ENCODE measurements at regions not wholly inside any gene's neighbourhood (a gene's known extent, or its start where the extent isn't known, plus 50 kb on each side); places are given as distances from the start of the nearest gene placed in this dataset.

DNA sequence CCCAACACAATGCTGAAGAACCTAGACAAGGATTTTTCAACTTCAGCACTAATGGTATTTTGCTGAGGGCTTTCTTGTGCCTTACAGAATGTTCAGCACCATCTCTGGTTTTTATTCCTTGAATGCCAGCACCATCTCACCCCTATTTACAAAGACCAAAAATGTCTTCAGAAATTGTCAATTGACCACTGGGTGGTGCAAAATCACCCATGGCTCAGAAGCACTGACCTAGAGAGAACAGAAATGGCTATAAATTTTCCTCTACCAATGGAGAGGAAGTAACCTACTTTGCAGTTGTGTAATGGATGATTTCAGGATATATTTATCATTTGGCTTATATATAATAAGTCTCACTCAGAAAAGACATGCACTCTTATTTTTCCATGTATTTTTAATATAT is 431.0 kb upstream of the IRAK1BP1 start:
- Histone ChIP-seq H3K27me3 (ENCODE audit: low read length) (no peaks in the 10 kb centered on the region), H3K4me2 (ENCODE audit: low read depth, low read length, poor library complexity, severe bottlenecking) (no peak overlapping the region), H3K4me3 (ENCODE audit: insufficient read depth, low read length, poor library complexity, severe bottlenecking) (no peak overlapping the region), H3K9ac (ENCODE audit: low read length) (no peak overlapping the region), H4K20me1 (ENCODE audit: low read depth, low read length) (no peaks in the 10 kb centered on the region), H3K27ac (ENCODE audit: low read depth, low read length) (no peak overlapping the region), H3K79me2 (ENCODE audit: insufficient read depth, low read length) (no peaks in the 10 kb centered on the region), H3K9me2 (replicated peaks; ENCODE audit: insufficient read depth, low read length) (no peaks in the 10 kb centered on the region), H3K36me3 (ENCODE audit: low read length) (no peaks in the 10 kb centered on the region), H3F3A (ENCODE audit: insufficient read depth) (no peaks in the 10 kb centered on the region), H3K9me3 (ENCODE audit: insufficient read depth, low read length) (no peaks in the 10 kb centered on the region), H2AFZ (ENCODE audit: low read depth, low read length, severe bottlenecking) (no peak overlapping the region)
- TF ChIP-seq EZH2phosphoT487 (conservative IDR thresholded peaks at IDR 0.05; ENCODE audit: low read length) (no peak), CTCF (IDR thresholded peaks at IDR 0.05; ENCODE audit: insufficient read depth, low read length, poor library complexity, severe bottlenecking) (no peak)

- no peaks in the 10 kb centered on the region for H3F3A ChIP-seq (ENCODE audit: insufficient read depth)
- H3K9ac ChIP-seq (ENCODE audit: low read length), result no peak overlapping the region
- H3K27me3 ChIP-seq (ENCODE audit: low read length), result no peaks in the 10 kb centered on the region
- H3K4me2 ChIP-seq (ENCODE audit: low read depth, low read length, poor library complexity, severe bottlenecking), result no peak overlapping the region
- H3K4me3 ChIP-seq (ENCODE audit: insufficient read depth, low read length, poor library complexity, severe bottlenecking), result no peak overlapping the region
- H3K36me3 ChIP-seq (ENCODE audit: low read length), result no peaks in the 10 kb centered on the region
- no peaks in the 10 kb centered on the region for H3K79me2 ChIP-seq (ENCODE audit: insufficient read depth, low read length)
- no peaks in the 10 kb centered on the region for H3K9me3 ChIP-seq (ENCODE audit: insufficient read depth, low read length)
- H3K9me2 ChIP-seq (replicated peaks; ENCODE audit: insufficient read depth, low read length), result no peaks in the 10 kb centered on the region
- H2AFZ ChIP-seq (ENCODE audit: low read depth, low read length, severe bottlenecking), result no peak overlapping the region
- TF ChIP-seq CTCF (IDR thresholded peaks at IDR 0.05; ENCODE audit: insufficient read depth, low read length, poor library complexity, severe bottlenecking) (no peak), EZH2phosphoT487 (conservative IDR thresholded peaks at IDR 0.05; ENCODE audit: low read length) (no peak)
- no peaks in the 10 kb centered on the region for H4K20me1 ChIP-seq (ENCODE audit: low read depth, low read length)
- no peak overlapping the region for H3K27ac ChIP-seq (ENCODE audit: low read depth, low read length)
These were observed 429.2 kb upstream of the IRAK1BP1 start for GRCh38 chr6:78438135-78438534.

- Histone ChIP-seq H3K79me2 (ENCODE audit: insufficient read depth, low read length) (no peaks in the 10 kb centered on the region), H3K4me2 (ENCODE audit: low read depth, low read length, poor library complexity, severe bottlenecking) (no peak overlapping the region), H3K9me3 (ENCODE audit: insufficient read depth, low read length) (no peaks in the 10 kb centered on the region), H2AFZ (ENCODE audit: low read depth, low read length, severe bottlenecking) (no peak overlapping the region), H4K20me1 (ENCODE audit: low read depth, low read length) (no peaks in the 10 kb centered on the region), H3K27me3 (ENCODE audit: low read length) (no peaks in the 10 kb centered on the region), H3K4me3 (ENCODE audit: insufficient read depth, low read length, poor library complexity, severe bottlenecking) (no peak overlapping the region), H3F3A (ENCODE audit: insufficient read depth) (no peaks in the 10 kb centered on the region), H3K36me3 (ENCODE audit: low read length) (no peaks in the 10 kb centered on the region), H3K9me2 (replicated peaks; ENCODE audit: insufficient read depth, low read length) (no peaks in the 10 kb centered on the region; the same call in 1 of the 2 replicates), H3K9ac (ENCODE audit: low read length) (no peak overlapping the region), H3K27ac (ENCODE audit: low read depth, low read length) (no peak overlapping the region)
- TF ChIP-seq EZH2phosphoT487 (conservative IDR thresholded peaks at IDR 0.05; ENCODE audit: low read length) (no peak), CTCF (IDR thresholded peaks at IDR 0.05; ENCODE audit: insufficient read depth, low read length, poor library complexity, severe bottlenecking) (no peak)
These were observed 406.6 kb upstream of the IRAK1BP1 start for GRCh38 chr6:78460711-78461110.

Data from SU-DHL-6 (cell line).